ENCODE measurements at regions not wholly inside any gene's neighbourhood (a gene's known extent, or its start where the extent isn't known, plus 50 kb on each side); places are given as distances from the start of the nearest gene placed in this dataset.

- in situ Hi-C loops (cut with HindIII; ENCODE audit: low sequenced_read_pairs): no loop called here
- no peak for DNase-seq (ENCODE audit: low read depth)
- TF ChIP-seq CTCF (IDR thresholded peaks at IDR 0.05; ENCODE audit: low read depth, low read length, missing control alignments): no peak
- H3K4me3 ChIP-seq (ENCODE audit: low read depth, low read length): no peak overlapping the region
Measured at GRCh38 chr1:29984166-29984861, 739.1 kb downstream of the MATN1 start.

GRCh38 chr1:29983321-29983720 is 740.1 kb downstream of the MATN1 start:
- H3K4me3 ChIP-seq (ENCODE audit: low read depth, low read length): no peak overlapping the region
- no peak for DNase-seq (ENCODE audit: low read depth)
- in situ Hi-C loops (cut with HindIII; ENCODE audit: low sequenced_read_pairs): no loop called here
- no peak for TF ChIP-seq CTCF (IDR thresholded peaks at IDR 0.05; ENCODE audit: low read depth, low read length, missing control alignments)

- TF ChIP-seq CTCF (IDR thresholded peaks at IDR 0.05; ENCODE audit: low read depth, low read length, missing control alignments): no peak
- DNase-seq (ENCODE audit: low read depth): no peak
- in situ Hi-C loops (cut with HindIII; ENCODE audit: low sequenced_read_pairs): no loop called here
- H3K4me3 ChIP-seq (ENCODE audit: low read depth, low read length): no peak overlapping the region
Measured at GRCh38 chr1:29981586-29982239, 741.7 kb downstream of the MATN1 start.

- in situ Hi-C loops (cut with HindIII; ENCODE audit: low sequenced_read_pairs): no loop called here
- no peak for TF ChIP-seq CTCF (IDR thresholded peaks at IDR 0.05; ENCODE audit: low read depth, low read length, missing control alignments)
Measured at GRCh38 chr1:29977550-29977949, 741.2 kb downstream of the PTPRU start.

GRCh38 chr1:29975036-29975694 is 738.8 kb downstream of the PTPRU start:
- no peak for TF ChIP-seq CTCF (IDR thresholded peaks at IDR 0.05; ENCODE audit: low read depth, low read length, missing control alignments)
- H3K4me3 ChIP-seq (ENCODE audit: low read depth, low read length): no peak overlapping the region
- peak; percentile 37 for DNase-seq (ENCODE audit: low read depth)
- in situ Hi-C loops (cut with HindIII; ENCODE audit: low sequenced_read_pairs): no loop called here

More at GRCh38 chr1:29977550-29977949, 741.2 kb downstream of the PTPRU start:
- no peak overlapping the region for H3K4me3 ChIP-seq (ENCODE audit: low read depth, low read length)
- no peak for DNase-seq (ENCODE audit: low read depth)

GRCh38 chr1:29974316-29974724 is 738.0 kb downstream of the PTPRU start:
- peak; percentile 47 for DNase-seq (ENCODE audit: low read depth)
- no peak overlapping the region for H3K4me3 ChIP-seq (ENCODE audit: low read depth, low read length)
- in situ Hi-C loops (cut with HindIII; ENCODE audit: low sequenced_read_pairs): no loop called here
- TF ChIP-seq CTCF (IDR thresholded peaks at IDR 0.05; ENCODE audit: low read depth, low read length, missing control alignments): no peak
